ENCODE measurements at regions not wholly inside any gene's neighbourhood (a gene's known extent, or its start where the extent isn't known, plus 50 kb on each side); places are given as distances from the start of the nearest gene placed in this dataset.

- Histone ChIP-seq H4K20me1 (replicated peaks; ENCODE audit: insufficient read depth) (no peaks in the 10 kb centered on the region), H3K4me1 (ENCODE audit: insufficient read depth) (0 out of 2 replicates have a peak, but pooled peaks cover 7% of the 10 kb centered on the region), H3K4me2 (no peak overlapping the region), H3K36me3 (ENCODE audit: insufficient read depth) (no peaks in the 10 kb centered on the region), H3K79me2 (replicated peaks; ENCODE audit: insufficient read depth) (no peaks in the 10 kb centered on the region), H3F3A (replicated peaks; ENCODE audit: low read depth) (no peaks in the 10 kb centered on the region), H3K27me3 (ENCODE audit: insufficient read depth) (no peaks in the 10 kb centered on the region), H2AFZ (no peak overlapping the region), H3K9me2 (ENCODE audit: insufficient read depth) (no peaks in the 10 kb centered on the region), H3K27ac (ENCODE audit: low read depth) (no peak overlapping the region), H3K4me3 (no peak overlapping the region)
- peaks cover 15% of the 10 kb centered on the region for H3K4me1 Mint-ChIP-seq
- TF ChIP-seq ZNF331 (CRISPR knock-in tag; IDR thresholded peaks at IDR 0.05; ENCODE audit: low read depth) (no peak), CTCF (conservative IDR thresholded peaks at IDR 0.05; ENCODE audit: low read depth in 2 of 2) (peak; percentile 62 to 66), JUNB (IDR thresholded peaks at IDR 0.05; ENCODE audit: unreplicated experiment) (no peak)
- TF ChIP-seq, protein P1, sequence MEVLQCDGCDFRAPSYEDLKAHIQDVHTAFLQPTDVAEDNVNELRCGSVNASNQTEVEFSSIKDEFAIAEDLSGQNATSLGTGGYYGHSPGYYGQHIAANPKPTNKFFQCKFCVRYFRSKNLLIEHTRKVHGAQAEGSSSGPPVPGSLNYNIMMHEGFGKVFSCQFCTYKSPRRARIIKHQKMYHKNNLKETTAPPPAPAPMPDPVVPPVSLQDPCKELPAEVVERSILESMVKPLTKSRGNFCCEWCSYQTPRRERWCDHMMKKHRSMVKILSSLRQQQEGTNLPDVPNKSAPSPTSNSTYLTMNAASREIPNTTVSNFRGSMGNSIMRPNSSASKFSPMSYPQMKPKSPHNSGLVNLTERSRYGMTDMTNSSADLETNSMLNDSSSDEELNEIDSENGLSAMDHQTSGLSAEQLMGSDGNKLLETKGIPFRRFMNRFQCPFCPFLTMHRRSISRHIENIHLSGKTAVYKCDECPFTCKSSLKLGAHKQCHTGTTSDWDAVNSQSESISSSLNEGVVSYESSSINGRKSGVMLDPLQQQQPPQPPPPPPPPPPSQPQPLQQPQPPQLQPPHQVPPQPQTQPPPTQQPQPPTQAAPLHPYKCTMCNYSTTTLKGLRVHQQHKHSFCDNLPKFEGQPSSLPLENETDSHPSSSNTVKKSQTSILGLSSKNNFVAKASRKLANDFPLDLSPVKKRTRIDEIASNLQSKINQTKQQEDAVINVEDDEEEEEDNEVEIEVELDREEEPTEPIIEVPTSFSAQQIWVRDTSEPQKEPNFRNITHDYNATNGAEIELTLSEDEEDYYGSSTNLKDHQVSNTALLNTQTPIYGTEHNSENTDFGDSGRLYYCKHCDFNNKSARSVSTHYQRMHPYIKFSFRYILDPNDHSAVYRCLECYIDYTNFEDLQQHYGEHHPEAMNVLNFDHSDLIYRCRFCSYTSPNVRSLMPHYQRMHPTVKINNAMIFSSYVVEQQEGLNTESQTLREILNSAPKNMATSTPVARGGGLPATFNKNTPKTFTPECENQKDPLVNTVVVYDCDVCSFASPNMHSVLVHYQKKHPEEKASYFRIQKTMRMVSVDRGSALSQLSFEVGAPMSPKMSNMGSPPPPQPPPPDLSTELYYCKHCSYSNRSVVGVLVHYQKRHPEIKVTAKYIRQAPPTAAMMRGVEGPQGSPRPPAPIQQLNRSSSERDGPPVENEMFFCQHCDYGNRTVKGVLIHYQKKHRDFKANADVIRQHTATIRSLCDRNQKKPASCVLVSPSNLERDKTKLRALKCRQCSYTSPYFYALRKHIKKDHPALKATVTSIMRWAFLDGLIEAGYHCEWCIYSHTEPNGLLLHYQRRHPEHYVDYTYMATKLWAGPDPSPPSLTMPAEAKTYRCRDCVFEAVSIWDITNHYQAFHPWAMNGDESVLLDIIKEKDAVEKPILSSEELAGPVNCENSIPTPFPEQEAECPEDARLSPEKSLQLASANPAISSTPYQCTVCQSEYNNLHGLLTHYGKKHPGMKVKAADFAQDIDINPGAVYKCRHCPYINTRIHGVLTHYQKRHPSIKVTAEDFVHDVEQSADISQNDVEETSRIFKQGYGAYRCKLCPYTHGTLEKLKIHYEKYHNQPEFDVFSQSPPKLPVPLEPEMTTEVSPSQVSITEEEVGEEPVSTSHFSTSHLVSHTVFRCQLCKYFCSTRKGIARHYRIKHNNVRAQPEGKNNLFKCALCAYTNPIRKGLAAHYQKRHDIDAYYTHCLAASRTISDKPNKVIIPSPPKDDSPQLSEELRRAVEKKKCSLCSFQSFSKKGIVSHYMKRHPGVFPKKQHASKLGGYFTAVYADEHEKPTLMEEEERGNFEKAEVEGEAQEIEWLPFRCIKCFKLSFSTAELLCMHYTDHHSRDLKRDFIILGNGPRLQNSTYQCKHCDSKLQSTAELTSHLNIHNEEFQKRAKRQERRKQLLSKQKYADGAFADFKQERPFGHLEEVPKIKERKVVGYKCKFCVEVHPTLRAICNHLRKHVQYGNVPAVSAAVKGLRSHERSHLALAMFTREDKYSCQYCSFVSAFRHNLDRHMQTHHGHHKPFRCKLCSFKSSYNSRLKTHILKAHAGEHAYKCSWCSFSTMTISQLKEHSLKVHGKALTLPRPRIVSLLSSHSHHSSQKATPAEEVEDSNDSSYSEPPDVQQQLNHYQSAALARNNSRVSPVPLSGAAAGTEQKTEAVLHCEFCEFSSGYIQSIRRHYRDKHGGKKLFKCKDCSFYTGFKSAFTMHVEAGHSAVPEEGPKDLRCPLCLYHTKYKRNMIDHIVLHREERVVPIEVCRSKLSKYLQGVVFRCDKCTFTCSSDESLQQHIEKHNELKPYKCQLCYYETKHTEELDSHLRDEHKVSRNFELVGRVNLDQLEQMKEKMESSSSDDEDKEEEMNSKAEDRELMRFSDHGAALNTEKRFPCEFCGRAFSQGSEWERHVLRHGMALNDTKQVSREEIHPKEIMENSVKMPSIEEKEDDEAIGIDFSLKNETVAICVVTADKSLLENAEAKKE (CRISPR knock-in tag; IDR thresholded peaks at IDR 0.05): no peak
- TF ChIP-seq, protein P2, sequence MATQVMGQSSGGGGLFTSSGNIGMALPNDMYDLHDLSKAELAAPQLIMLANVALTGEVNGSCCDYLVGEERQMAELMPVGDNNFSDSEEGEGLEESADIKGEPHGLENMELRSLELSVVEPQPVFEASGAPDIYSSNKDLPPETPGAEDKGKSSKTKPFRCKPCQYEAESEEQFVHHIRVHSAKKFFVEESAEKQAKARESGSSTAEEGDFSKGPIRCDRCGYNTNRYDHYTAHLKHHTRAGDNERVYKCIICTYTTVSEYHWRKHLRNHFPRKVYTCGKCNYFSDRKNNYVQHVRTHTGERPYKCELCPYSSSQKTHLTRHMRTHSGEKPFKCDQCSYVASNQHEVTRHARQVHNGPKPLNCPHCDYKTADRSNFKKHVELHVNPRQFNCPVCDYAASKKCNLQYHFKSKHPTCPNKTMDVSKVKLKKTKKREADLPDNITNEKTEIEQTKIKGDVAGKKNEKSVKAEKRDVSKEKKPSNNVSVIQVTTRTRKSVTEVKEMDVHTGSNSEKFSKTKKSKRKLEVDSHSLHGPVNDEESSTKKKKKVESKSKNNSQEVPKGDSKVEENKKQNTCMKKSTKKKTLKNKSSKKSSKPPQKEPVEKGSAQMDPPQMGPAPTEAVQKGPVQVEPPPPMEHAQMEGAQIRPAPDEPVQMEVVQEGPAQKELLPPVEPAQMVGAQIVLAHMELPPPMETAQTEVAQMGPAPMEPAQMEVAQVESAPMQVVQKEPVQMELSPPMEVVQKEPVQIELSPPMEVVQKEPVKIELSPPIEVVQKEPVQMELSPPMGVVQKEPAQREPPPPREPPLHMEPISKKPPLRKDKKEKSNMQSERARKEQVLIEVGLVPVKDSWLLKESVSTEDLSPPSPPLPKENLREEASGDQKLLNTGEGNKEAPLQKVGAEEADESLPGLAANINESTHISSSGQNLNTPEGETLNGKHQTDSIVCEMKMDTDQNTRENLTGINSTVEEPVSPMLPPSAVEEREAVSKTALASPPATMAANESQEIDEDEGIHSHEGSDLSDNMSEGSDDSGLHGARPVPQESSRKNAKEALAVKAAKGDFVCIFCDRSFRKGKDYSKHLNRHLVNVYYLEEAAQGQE (IDR thresholded peaks at IDR 0.05; ENCODE audit: unreplicated experiment): no peak
- peaks cover 1% of the 10 kb centered on the region; the same call in 1 of the 3 replicates for H3K9me3 Mint-ChIP-seq
- no peaks in the 10 kb centered on the region for H3K36me3 Mint-ChIP-seq (ENCODE audit: low read depth)
- peak; percentile 60 for DNase-seq (ENCODE audit: low spot score)
- H3K27ac Mint-ChIP-seq: no peak overlapping the region
- H3K27me3 Mint-ChIP-seq (ENCODE audit: insufficient read depth, low read depth, poor library complexity): no peaks in the 10 kb centered on the region
- H3K4me3 Mint-ChIP-seq: no peak overlapping the region
- ATAC-seq: peak; percentile 46; the same call in 2 of the 3 replicates
Observed at GRCh38 chr1:209490013-209490412, 93.5 kb upstream of the CAMK1G start.

Measured in GM23338 (cell line).